Muscle layer of duodenum (tissue), 2 donors: ENCODE measurements at regions not wholly inside any gene's neighbourhood (a gene's known extent, or its start where the extent isn't known, plus 50 kb on each side); places are given as distances from the start of the nearest gene placed in this dataset.

Experiments used
- H3K27ac ChIP-seq: one replicate; pipeline ENCODE4 v1.7.0; 2013; ENCODE audit warnings: mild to moderate bottlenecking, low read length
- H3K27me3 ChIP-seq: one replicate; pipeline ENCODE4 v1.7.0; 2013; ENCODE audit warnings: low read depth, mild to moderate bottlenecking, control low read depth, low read length
- H3K36me3 ChIP-seq, 2 donors: one replicate each; pipeline ENCODE4 v1.7.0; 2013; ENCODE audit warnings: low read length in 2 of 2, control low read depth in 1 of 2, mild to moderate bottlenecking in 1 of 2; ENCODE audit not compliant: insufficient read depth in 2 of 2, control insufficient read depth in 1 of 2
- H3K4me1 ChIP-seq, 2 donors: one replicate each; pipeline ENCODE4 v1.7.0; 2013; ENCODE audit warnings: low read length in 2 of 2, mild to moderate bottlenecking in 2 of 2, control low read depth in 1 of 2, moderate library complexity in 1 of 2; ENCODE audit not compliant: insufficient read depth in 2 of 2, control insufficient read depth in 1 of 2
- H3K4me3 ChIP-seq, 2 donors: one replicate each; pipeline ENCODE4 v1.7.0; 2013; ENCODE audit warnings: low read length in 2 of 2, low read depth in 1 of 2, mild to moderate bottlenecking in 1 of 2
- H3K9me3 ChIP-seq, 2 donors: one replicate each; pipeline ENCODE4 v1.7.0; 2013; ENCODE audit warnings: low read length in 2 of 2, control low read depth in 1 of 2, mild to moderate bottlenecking in 1 of 2; ENCODE audit not compliant: control insufficient read depth in 1 of 2
- donor health status: healthy.

DNA sequence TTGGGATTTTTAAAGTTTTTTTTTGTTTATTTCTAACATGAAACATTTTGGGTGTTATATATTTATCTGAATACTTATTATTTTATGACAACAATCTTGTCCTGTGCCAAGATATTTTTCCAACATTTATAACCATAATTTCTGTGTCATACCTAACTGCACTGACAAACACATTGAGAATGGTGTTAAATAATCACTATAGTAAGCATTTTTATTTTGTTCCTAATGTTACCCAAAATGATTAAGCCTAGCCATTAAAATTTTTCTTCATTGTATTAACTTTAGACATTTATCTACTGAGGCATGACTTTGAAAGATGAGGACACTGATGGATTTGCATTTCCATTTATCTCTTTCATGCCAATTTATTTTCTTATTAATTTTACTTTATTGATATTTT lies 91.6 kb upstream of the STK32A start:
- no peak overlapping the region for H3K4me3 ChIP-seq
- no peaks in the 10 kb centered on the region for H3K4me1 ChIP-seq

DNA sequence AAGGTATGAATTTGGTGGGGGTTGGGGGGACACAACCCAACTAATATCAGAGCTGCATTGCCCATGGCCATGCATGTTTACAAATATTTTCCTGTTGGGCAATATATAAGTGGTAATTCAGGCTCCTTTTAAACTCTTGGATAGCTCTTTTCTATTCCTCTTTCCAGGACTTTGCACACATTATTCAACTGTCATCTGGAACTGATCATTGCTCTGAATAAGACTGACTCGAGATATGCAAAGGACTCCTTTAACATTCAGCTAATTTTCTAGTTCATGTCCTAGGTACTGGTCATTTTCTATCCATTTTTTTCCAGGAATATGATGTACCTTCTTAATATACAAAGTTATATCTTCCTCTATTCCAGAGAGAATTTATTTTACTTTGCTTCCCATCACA lies 89.5 kb upstream of the STK32A start:
- Histone ChIP-seq H3K4me1 (no peaks in the 10 kb centered on the region), H3K27me3 (no peaks in the 10 kb centered on the region), H3K36me3 (no peaks in the 10 kb centered on the region), H3K27ac (no peak overlapping the region), H3K9me3 (no peaks in the 10 kb centered on the region), H3K4me3 (no peak overlapping the region)

More for the DNA sequence above, 91.6 kb upstream of the STK32A start:
- no peak overlapping the region for H3K27ac ChIP-seq
- H3K36me3 ChIP-seq, result no peaks in the 10 kb centered on the region
- no peaks in the 10 kb centered on the region for H3K27me3 ChIP-seq
- H3K9me3 ChIP-seq, result peaks cover 0 to 6% of the 10 kb centered on the region in 2 donors

DNA sequence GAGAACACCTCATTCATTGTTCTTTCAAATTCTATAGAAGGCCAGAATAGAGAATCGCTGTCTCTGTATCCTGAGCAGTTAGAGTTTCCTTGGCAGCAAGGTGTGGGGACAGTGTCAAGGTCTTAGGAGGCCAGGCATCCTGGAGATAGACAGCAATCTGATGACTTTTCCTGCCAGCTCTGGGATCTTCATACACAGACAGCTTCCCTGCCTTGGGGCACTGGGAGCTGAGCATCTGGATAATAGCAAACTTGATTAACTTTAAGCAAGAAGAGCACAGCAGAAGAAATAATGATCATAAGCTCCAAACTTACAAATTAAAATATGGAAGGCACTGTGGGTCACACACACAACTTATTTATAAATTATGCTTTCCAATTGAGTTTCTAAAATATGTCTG lies 86.1 kb upstream of the STK32A start:
- Histone ChIP-seq H3K27me3 (no peaks in the 10 kb centered on the region), H3K36me3 (no peaks in the 10 kb centered on the region), H3K27ac (no peak overlapping the region), H3K4me1 (no peaks in the 10 kb centered on the region), H3K4me3 (no peak overlapping the region), H3K9me3 (no peaks in the 10 kb centered on the region)

DNA sequence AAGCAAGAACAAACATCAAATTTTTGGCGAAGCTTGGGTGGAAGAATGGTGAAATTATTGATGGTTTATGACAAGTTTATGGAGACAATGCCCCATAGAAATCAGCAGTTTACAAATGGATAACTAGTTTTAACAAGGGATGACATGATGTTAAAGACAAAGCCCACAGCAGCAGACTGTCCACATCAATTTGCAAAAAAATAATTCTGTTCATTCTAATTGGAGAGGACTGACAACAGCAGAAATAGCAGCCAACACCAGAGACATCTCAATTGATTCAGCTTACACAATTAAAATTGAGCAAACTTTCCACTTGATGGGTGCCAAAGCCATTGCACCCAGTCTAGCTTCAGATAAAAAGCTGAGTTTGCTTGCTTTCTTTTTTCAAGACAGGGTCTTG lies 82.7 kb upstream of the STK32A start:
- H3K4me3 ChIP-seq, result no peak overlapping the region
- no peaks in the 10 kb centered on the region for H3K4me1 ChIP-seq
- H3K36me3 ChIP-seq, result no peaks in the 10 kb centered on the region
- H3K27ac ChIP-seq, result no peak overlapping the region
- H3K9me3 ChIP-seq, result no peaks in the 10 kb centered on the region
- no peaks in the 10 kb centered on the region for H3K27me3 ChIP-seq

DNA sequence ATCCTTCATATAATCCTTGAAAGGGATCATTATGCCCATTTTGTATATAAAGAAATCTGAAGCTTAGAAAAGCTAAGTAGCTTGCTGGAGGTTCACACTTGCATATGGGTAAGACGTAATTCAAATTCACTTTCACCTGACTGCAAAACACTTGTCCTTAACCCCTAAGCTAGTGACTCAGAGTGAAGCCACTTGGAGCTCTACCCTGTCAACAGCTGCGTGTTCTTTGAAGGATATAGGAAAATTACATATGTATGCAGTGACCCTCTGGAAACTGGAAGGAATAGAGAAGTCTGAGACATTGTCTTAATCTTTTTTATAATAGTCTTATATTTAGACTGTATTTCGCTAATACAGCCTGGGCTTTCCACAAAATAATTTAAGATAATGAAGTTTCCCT lies 80.0 kb upstream of the STK32A start:
- H3K36me3 ChIP-seq, result no peaks in the 10 kb centered on the region
- H3K4me1 ChIP-seq, result no peaks in the 10 kb centered on the region
- H3K27ac ChIP-seq, result no peak overlapping the region
- H3K9me3 ChIP-seq, result no peaks in the 10 kb centered on the region
- H3K4me3 ChIP-seq, result no peak overlapping the region
- no peaks in the 10 kb centered on the region for H3K27me3 ChIP-seq

DNA sequence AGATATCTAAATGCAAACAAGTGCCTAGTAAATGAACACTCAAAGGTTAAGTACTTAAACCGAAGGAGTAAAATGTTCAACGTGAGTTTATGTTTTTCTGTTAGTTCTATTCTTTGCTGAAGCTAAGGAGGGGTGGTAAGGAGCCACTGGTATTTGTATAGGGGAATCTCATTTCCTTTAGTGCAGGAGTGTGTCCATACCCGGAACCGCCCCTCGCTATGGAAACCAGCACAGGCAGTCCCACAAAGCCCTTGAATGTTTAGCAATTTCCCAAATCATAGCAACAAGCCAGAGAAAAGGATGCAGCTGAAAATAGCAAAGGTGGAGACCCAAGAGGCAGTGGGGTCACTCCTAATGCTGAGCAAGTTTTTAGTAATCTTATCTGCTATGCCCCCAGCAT lies 78.8 kb upstream of the STK32A start:
- Histone ChIP-seq H3K9me3 (no peaks in the 10 kb centered on the region), H3K27ac (no peak overlapping the region), H3K36me3 (no peaks in the 10 kb centered on the region), H3K4me3 (no peak overlapping the region), H3K4me1 (no peaks in the 10 kb centered on the region), H3K27me3 (no peaks in the 10 kb centered on the region)

DNA sequence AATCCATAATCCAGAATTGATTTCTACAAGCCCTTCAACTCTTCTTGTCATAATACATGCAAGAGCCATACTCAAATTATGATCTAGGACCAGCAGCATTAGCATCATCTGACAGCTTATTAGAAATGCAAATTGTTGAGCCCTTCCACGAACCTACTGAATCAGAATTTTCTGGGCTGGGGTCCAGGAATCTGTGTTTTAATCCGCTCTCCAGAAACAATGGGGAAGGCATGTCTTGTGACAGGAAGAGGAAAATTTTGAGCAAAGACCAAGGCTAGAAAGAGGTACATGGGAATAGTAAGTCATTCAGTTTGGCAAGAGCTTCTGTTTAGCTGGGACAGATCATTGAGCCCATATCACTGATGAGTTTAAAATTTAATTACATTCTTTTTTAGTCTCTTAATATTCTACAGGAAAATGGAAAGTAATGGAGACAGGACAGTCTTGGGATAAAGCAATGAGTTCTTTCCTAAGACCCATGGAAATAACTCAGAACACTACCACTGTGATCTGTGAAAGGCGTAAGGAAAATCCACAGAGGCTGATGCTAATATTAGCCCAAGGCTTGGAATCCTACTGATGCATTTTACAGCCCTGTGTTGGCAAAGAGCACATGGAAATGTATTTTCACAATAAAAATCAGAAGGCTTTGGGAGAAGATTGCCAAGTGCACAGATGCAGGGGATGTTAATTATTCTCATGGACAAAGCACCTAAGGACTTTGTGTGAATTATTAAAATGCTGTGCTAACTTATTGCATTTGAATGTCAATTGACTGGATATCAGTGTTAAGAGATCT lies 73.7 kb upstream of the STK32A start:
- Histone ChIP-seq H3K9me3 (no peaks in the 10 kb centered on the region), H3K36me3 (no peaks in the 10 kb centered on the region), H3K27ac (no peak overlapping the region), H3K4me1 (no peaks in the 10 kb centered on the region), H3K27me3 (no peaks in the 10 kb centered on the region), H3K4me3 (no peak overlapping the region)

DNA sequence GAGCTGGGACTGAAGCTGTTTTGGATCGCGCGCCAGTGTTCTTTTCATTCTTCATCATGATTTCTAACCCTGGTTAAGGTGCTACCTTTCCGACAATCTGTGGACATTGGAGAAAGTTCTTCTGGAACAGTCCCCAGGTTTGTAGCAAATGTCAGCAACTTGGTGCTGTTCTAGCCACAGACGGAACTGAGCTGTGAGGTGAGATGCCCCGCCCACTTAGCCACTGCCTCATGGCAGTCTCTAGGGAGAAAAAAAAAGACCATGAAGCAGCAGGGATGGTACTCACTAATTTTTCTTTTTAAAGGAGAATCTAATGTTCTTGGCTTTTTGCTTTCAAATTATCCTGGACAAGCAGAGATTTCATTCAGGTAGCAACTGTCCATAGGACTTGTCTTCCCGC lies 72.1 kb upstream of the STK32A start:
- Histone ChIP-seq H3K9me3 (no peaks in the 10 kb centered on the region), H3K27ac (no peak overlapping the region), H3K27me3 (no peaks in the 10 kb centered on the region), H3K4me1 (no peaks in the 10 kb centered on the region), H3K4me3 (no peak overlapping the region), H3K36me3 (no peaks in the 10 kb centered on the region)

DNA sequence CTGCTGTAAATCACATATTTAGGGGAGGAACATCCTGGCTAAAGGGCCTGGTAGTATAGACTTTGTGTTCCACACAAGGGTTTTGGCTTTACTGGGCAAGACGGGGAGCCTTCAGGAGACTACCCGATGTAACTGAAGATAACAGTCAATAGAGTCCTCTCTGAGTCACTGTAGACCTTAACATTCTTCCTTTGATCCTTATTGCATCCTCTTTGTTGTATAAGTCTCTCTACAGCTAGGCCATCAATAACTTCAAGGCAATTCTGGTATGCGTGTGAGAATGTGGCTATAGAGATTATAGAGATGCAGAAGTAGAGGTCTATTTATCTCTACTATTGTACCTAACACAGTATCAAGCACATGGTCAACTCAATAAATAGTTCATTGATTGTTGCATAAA lies 67.3 kb upstream of the STK32A start:
- Histone ChIP-seq H3K4me1 (no peaks in the 10 kb centered on the region), H3K27me3 (no peaks in the 10 kb centered on the region), H3K36me3 (no peaks in the 10 kb centered on the region), H3K27ac (no peak overlapping the region), H3K4me3 (no peak overlapping the region), H3K9me3 (no peaks in the 10 kb centered on the region)

DNA sequence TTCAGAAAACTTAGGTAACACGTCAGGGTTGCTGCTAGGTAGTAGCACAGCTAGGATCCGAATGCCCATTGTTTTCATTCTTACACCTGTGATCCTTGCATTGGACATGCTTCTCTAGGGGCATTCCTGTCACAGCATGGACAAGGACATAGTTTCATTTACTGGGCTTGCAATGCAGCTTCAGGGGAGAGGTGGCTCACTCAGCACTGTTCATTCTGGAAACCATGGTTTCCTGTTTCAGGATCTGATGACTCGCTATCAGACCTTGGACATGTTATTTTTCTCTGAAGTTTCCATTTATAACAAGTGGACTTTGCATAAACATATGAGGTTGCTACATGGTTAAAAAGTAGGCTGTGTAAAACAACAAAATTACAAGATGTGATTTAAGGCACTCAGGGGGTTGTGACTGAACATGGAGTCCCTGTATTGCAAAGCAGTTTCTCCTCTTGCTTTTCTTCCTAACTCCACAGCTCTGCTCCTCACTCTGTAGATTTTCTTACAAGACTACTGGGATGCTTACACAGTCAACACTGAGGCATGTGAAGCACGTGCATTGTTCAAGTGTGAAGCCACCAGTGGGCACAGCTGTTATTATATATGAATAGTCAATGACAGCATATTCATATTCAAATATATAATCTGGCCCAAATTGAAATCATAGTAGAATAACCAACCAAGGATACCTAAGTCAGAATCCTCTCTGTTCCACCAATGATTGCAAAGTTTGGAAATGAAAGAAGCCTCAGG lies 66.1 kb upstream of the STK32A start:
- Histone ChIP-seq H3K27me3 (no peaks in the 10 kb centered on the region), H3K9me3 (no peaks in the 10 kb centered on the region), H3K27ac (no peak overlapping the region), H3K36me3 (no peaks in the 10 kb centered on the region), H3K4me3 (no peak overlapping the region), H3K4me1 (no peaks in the 10 kb centered on the region)

DNA sequence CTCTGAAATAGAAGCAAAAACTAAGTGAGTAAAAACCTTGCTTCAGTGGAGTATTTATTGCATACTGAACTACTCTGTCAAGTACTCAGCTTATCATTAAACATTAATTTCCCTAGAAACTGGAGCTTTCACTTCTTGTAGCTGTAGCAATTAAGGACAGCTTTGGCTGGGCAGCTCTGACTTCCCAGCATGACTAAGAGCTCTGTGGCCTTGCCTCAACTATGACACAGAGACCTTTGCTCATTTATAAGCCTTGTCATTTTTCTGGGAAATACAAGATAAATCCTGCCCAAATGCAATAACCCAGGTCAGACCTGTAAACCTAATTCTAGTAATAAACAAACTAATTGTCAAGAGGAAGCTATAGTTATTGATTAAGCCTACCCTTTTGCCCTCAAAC lies 65.4 kb upstream of the STK32A start:
- no peak overlapping the region for H3K27ac ChIP-seq
- no peaks in the 10 kb centered on the region for H3K36me3 ChIP-seq
- no peaks in the 10 kb centered on the region for H3K9me3 ChIP-seq
- H3K27me3 ChIP-seq, result no peaks in the 10 kb centered on the region
- no peak overlapping the region for H3K4me3 ChIP-seq
- H3K4me1 ChIP-seq, result no peaks in the 10 kb centered on the region
